Pancreas (tissue), 10 donors: ENCODE measurements at regions not wholly inside any gene's neighbourhood (a gene's known extent, or its start where the extent isn't known, plus 50 kb on each side); places are given as distances from the start of the nearest gene placed in this dataset.

ENCODE experiments used
- ATAC-seq, 4 donors: fragments of 200-7000 bp; cut with Tn5 transposase; one replicate each; pipeline versions ENCODE4 v1.8.0 to v1.9.1; 2020; ENCODE audit warnings: mild to moderate bottlenecking in 4 of 4, moderate library complexity in 4 of 4
- DNase-seq, 6 donors: peaks; one replicate each; pipeline ENCODE4 v3.0.0-alpha.2; 2020
- FAIRE-seq: peaks from 2 replicates; lab custom pipeline; 2012; peaks lifted over from hg19 to GRCh38; lab: Jason Lieb, UNC
- H3K27ac ChIP-seq, 4 donors: fragments of 200-600 bp; sonication (generic); 1 replicate in 3 of 4; 2 replicates in 1 of 4; pipeline versions ENCODE4 v1.5.0 to v1.8.0; 2020
- H3K27me3 ChIP-seq, 4 donors: fragments of 200-600 bp; one replicate each; pipeline ENCODE4 v1.8.0; 2021
- H3K36me3 ChIP-seq, 3 donors: fragments of 200-600 bp; sonication (generic) in 1 of 3; one replicate each; pipeline versions ENCODE4 v1.5.0 to v1.8.0; 2020 to 2021
- H3K4me1 ChIP-seq, 3 donors: fragments of 200-600 bp; one replicate each; pipeline ENCODE4 v1.8.0; 2021
- H3K4me3 ChIP-seq, 4 donors: fragments of 200-600 bp; sonication (generic) in 2 of 4; one replicate each; pipeline versions ENCODE4 v1.5.0 to v1.8.0; 2020 to 2021
- H3K9me3 ChIP-seq, 4 donors: fragments of 200-600 bp; one replicate each; pipeline ENCODE4 v1.8.0; 2021
- CTCF ChIP-seq, 4 donors: fragments of 200-600 bp; sonication (generic) in 3 of 4; IDR thresholded peaks; one replicate each; pipeline versions ENCODE4 v1.5.0 to v1.8.0; 2021; ENCODE audit warnings: antibody characterized with exemption in 4 of 4
- WGBS, 2 donors: extraction: QIAGEN DNeasy Blood & Tissue Kit; methylation state at CpG; one replicate each; pipeline ENCODE4 v1.1.7; 2013; 5-methylcytosine and 5-hydroxymethylcytosine counted together
- intact Hi-C, 3 donors: fragments of 100-400 bp; cut with DNase I; formaldehyde crosslinking; loops; one replicate each; pipeline versions ENCODE4 v1.11.1 to v1.14.2; 2022
- donor health status: healthy with polysubstance abuse.
- donor health status: DM: no; HTN: no; CAD: no; lungs with moderate emphysema.
- donor health status: DM: no; HTN: no; CAD: no.
- donor health status: control.
- donor health status: control.
- donor health status: Bipolar disorder and iron deficiency.
- donor health status: DM: yes; HTN: yes; CAD: no.
- donor health status: DM: no; HTN: no; CAD: no.
- donor health status: DM: no; HTN: no; CAD: no.
- donor health status: DM: yes; HTN: yes; CAD: no.

DNA sequence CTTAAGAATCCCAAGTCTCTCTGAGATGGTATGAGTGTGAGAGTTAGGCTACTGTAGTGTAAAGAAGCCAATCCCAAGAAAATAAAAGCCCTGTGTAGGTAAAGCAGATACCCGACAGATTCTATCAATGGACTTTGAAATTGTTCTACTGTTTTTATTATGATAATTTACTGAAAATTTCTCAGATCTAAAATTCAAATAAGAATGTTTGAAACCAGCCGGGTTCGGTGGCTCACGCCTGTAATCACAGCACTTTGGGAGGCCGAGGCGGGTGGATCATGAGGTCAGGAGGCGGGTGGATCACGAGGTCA lies 208.3 kb upstream of the SPRED2 start:
- no peaks in the 10 kb centered on the region for H3K27me3 ChIP-seq
- no peaks in the 10 kb centered on the region for H3K36me3 ChIP-seq
- no peak for TF ChIP-seq CTCF (IDR thresholded peaks at IDR 0.05)
- H3K9me3 ChIP-seq: no peaks in the 10 kb centered on the region
- no peak overlapping the region for H3K4me3 ChIP-seq
- no peak overlapping the region for H3K27ac ChIP-seq
- no peak for ATAC-seq
- 56 to 69% methylated on average over 8 of the region's 8 CpGs for WGBS, 2 donors
- no peak for DNase-seq
- no peak for FAIRE-seq
- intact Hi-C loops: no loop called here
- no peaks in the 10 kb centered on the region for H3K4me1 ChIP-seq

DNA sequence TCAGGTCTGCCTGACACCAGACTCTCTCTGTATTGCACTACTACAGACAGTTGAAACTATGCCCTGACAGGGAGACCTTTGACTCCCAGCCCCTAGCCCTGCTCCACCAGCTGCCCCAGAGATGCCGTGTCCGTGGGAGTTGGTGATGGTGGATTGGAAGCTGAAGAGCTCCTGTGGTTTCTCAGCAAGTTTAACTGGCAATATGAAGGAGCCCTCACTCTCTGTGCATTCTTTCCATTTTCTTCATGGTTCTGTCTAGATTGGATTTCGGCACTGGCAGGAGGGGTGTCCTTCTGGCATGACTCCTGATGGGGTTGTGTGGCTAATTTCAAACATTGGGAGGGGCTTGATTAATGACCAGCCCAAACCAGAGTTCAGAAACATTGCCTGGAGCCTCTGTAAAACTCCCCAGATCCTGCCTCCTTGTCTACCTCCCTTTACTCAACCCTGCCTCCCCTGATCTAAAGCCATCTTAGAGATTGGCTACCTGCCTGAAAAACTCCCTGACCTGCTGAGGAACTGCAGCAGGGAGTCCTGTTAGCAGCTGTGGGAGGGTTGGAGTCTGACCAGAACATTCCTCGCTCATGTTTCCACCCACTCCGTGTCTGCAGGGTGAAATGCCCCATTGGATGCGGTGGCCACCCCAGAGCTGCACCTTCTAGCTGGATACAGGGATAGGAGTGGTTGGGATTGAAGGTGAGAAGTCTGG lies 206.9 kb upstream of the SPRED2 start:
- no peak for FAIRE-seq
- TF ChIP-seq CTCF (IDR thresholded peaks at IDR 0.05): no peak
- no peaks in the 10 kb centered on the region for H3K27me3 ChIP-seq
- 38 to 48% methylated on average over 6 of the region's 6 CpGs for WGBS, 2 donors
- no peak overlapping the region for H3K4me3 ChIP-seq
- no peaks in the 10 kb centered on the region for H3K36me3 ChIP-seq
- intact Hi-C loops: no loop called here
- no peak overlapping the region for H3K27ac ChIP-seq
- H3K9me3 ChIP-seq: no peaks in the 10 kb centered on the region
- no peaks in the 10 kb centered on the region for H3K4me1 ChIP-seq
- peak in 1 of 6 donors; percentile 13 for DNase-seq
- peak in 3 of 4 donors; percentile 47 to 61 (median 48) for ATAC-seq

DNA sequence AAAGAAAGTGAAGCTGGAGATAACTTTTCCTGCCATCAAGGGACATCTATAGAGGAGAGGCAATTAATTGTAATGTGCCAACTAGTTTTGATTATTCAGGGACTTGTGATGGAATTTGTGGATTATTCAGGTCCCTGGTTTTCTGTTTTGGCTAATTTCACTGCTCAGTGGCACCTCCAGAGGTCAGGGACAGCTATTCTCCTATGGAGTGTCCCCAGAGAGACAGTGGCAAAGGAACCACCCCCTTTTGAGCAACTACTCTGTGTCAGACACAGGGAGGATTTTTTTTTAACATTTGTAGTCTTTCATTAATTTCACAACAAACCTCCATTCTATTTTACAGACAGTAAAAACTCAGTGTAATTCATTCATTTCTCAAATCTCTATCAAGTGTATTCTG lies 206.0 kb upstream of the SPRED2 start:
- Histone ChIP-seq H3K4me1 (no peaks in the 10 kb centered on the region), H3K36me3 (no peaks in the 10 kb centered on the region), H3K4me3 (no peak overlapping the region), H3K27me3 (no peaks in the 10 kb centered on the region), H3K9me3 (no peaks in the 10 kb centered on the region), H3K27ac (no peak overlapping the region)
- FAIRE-seq: no peak
- ATAC-seq: no peak
- no peak for DNase-seq
- no peak for TF ChIP-seq CTCF (IDR thresholded peaks at IDR 0.05)
- intact Hi-C loops: no loop called here

DNA sequence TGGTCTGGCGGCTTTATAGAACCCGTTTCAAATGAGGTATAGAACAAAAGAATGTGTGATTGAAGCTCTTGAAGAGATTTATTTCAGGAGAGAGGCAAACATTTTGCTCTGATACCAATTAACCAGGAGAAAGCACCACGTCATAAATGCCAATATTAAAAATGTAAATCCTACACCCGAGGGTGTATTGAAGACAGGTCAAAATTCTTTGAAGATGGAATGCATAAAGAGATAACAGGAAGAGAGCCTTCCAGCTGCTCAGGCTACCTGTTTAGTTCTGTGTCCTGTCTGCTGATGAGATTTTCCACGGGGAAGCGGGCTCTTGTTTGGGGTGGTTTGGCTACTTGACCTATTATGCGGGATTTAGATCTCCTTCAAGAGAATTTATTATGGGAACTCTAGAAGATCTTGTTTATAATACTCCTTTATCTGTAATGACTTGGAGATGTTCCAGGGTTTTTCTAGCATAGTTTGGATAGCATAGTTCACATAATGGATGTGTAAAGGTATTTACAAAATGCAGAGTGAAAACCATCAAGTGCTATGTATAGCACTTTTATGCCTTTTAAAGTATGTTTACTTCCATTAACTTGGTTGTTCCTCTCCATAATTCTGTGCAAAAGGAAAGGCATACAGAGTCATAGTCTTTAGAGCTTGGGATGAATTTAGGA lies 204.5 kb upstream of the SPRED2 start:
- Histone ChIP-seq H3K27ac (no peak overlapping the region), H3K27me3 (no peaks in the 10 kb centered on the region), H3K4me1 (no peaks in the 10 kb centered on the region), H3K36me3 (no peaks in the 10 kb centered on the region), H3K9me3 (no peaks in the 10 kb centered on the region), H3K4me3 (no peak overlapping the region)
- FAIRE-seq (no peak), DNase-seq (no peak), ATAC-seq (no peak)
- no peak for TF ChIP-seq CTCF (IDR thresholded peaks at IDR 0.05)
- intact Hi-C loops: no loop called here
- 54 to 62% methylated on average over 7 of the region's 7 CpGs for WGBS, 2 donors

- DNase-seq (no peak), FAIRE-seq (no peak), ATAC-seq (no peak)
- Histone ChIP-seq H3K36me3 (no peaks in the 10 kb centered on the region), H3K9me3 (no peaks in the 10 kb centered on the region), H3K27ac (no peak overlapping the region), H3K4me3 (no peak overlapping the region), H3K27me3 (no peaks in the 10 kb centered on the region), H3K4me1 (no peaks in the 10 kb centered on the region)
- WGBS, 2 donors: 48 to 58% methylated on average over 2 of the region's 2 CpGs
- intact Hi-C loops: no loop called here
- no peak for TF ChIP-seq CTCF (IDR thresholded peaks at IDR 0.05)
Measured at GRCh38 chr2:65636024-65636423, 203.6 kb upstream of the SPRED2 start.
